Anterior cingulate cortex (tissue), 58 donors: ENCODE measurements at regions not wholly inside any gene's neighbourhood (a gene's known extent, or its start where the extent isn't known, plus 50 kb on each side); places are given as distances from the start of the nearest gene placed in this dataset.
A peak's percentile ranks its signal among the peaks of the same experiment; 100 is the strongest.

Experiments used
- DNase-seq, 58 donors: peaks; one replicate each; lab custom pipeline; 2025; lab: John Stamatoyannopoulos, UW

GRCh38 chr16:48852458-48852857, 242.5 kb upstream of the N4BP1 start:
- DNase-seq: no peak

GRCh38 chr16:48850097-48850770, 240.3 kb upstream of the N4BP1 start:
- DNase-seq: no peak

- DNase-seq: no peak
These were observed 236.3 kb upstream of the N4BP1 start for GRCh38 chr16:48846277-48846676.

- DNase-seq: no peak
These were observed 235.3 kb upstream of the N4BP1 start for GRCh38 chr16:48845261-48845660.

GRCh38 chr16:48838349-48838748, 228.4 kb upstream of the N4BP1 start:
- DNase-seq: no peak

GRCh38 chr16:48836636-48837035, 226.7 kb upstream of the N4BP1 start:
- DNase-seq: no peak

- no peak for DNase-seq
These were observed 226.1 kb upstream of the N4BP1 start for GRCh38 chr16:48836067-48836466.

GRCh38 chr16:48834576-48834975, 224.6 kb upstream of the N4BP1 start:
- no peak for DNase-seq

- peak in 1 of 58 donors; percentile 1 for DNase-seq
These were observed 223.5 kb upstream of the N4BP1 start for GRCh38 chr16:48833461-48833860.

- no peak for DNase-seq
These were observed 221.2 kb upstream of the N4BP1 start for GRCh38 chr16:48831076-48831722.

- no peak for DNase-seq
These were observed 219.6 kb upstream of the N4BP1 start for GRCh38 chr16:48829336-48830310.

- DNase-seq: no peak
These were observed 214.3 kb upstream of the N4BP1 start for GRCh38 chr16:48824271-48824670.

GRCh38 chr16:48822431-48822830, 212.5 kb upstream of the N4BP1 start:
- peak in 1 of 58 donors; percentile 9 for DNase-seq

GRCh38 chr16:48820379-48820778, 210.4 kb upstream of the N4BP1 start:
- DNase-seq: no peak

- peak in 7 of 58 donors; percentile 7 to 26 (median 9) for DNase-seq
These were observed 208.3 kb upstream of the N4BP1 start for GRCh38 chr16:48818257-48818656.

GRCh38 chr16:48817032-48817431, 207.1 kb upstream of the N4BP1 start:
- DNase-seq: no peak

GRCh38 chr16:48816393-48816792, 206.4 kb upstream of the N4BP1 start:
- no peak for DNase-seq

- no peak for DNase-seq
These were observed 205.0 kb upstream of the N4BP1 start for GRCh38 chr16:48814994-48815393.

- no peak for DNase-seq
These were observed 203.5 kb upstream of the N4BP1 start for GRCh38 chr16:48813485-48813884.

- no peak for DNase-seq
These were observed 202.9 kb upstream of the N4BP1 start for GRCh38 chr16:48812856-48813255.

GRCh38 chr16:48811478-48811877, 201.5 kb upstream of the N4BP1 start:
- no peak for DNase-seq
